ENCODE measurements at regions not wholly inside any gene's neighbourhood (a gene's known extent, or its start where the extent isn't known, plus 50 kb on each side); places are given as distances from the start of the nearest gene placed in this dataset.

- Histone ChIP-seq H3K27ac (ENCODE audit: insufficient read depth, low read length) (no peak overlapping the region), H3K4me2 (ENCODE audit: low read depth, low read length) (no peak overlapping the region), H4K8ac (ENCODE audit: low read depth in 2 of 2, low read length in 2 of 2) (no peak overlapping the region), H4K20me1 (ENCODE audit: insufficient read depth, low read length) (no peaks in the 10 kb centered on the region), H2BK5ac (ENCODE audit: low read depth, low read length, poor library complexity, severe bottlenecking) (no peak overlapping the region), H3K18ac (ENCODE audit: low read depth, low read length) (no peak overlapping the region), H3K4me1 (ENCODE audit: control insufficient read depth, insufficient read depth, low read length) (no peaks in the 10 kb centered on the region), H3K4me3 (ENCODE audit: insufficient read depth, low read depth, low read length) (no peak overlapping the region), H3K36me3 (ENCODE audit: control insufficient read depth, insufficient read depth, low read length) (no peaks in the 10 kb centered on the region), H2BK120ac (ENCODE audit: low read depth, low read length) (no peak overlapping the region), H3K14ac (replicated peaks; ENCODE audit: low read depth, low read length) (no peak overlapping the region), H3K56ac (ENCODE audit: extremely low read depth, insufficient read depth, low read length) (no peak overlapping the region), H3K23ac (ENCODE audit: low read depth, low read length) (no peak overlapping the region), H3K27me3 (ENCODE audit: control insufficient read depth, insufficient read depth, low read length) (no peaks in the 10 kb centered on the region), H3K4ac (ENCODE audit: low read depth, low read length) (no peak overlapping the region), H3K9me3 (ENCODE audit: control insufficient read depth, insufficient read depth, low read length) (no peaks in the 10 kb centered on the region), H2BK15ac (ENCODE audit: low read depth, low read length) (no peak overlapping the region), H2AFZ (replicated peaks; ENCODE audit: low read length, poor library complexity) (no peak overlapping the region), H4K5ac (ENCODE audit: low read depth, low read length) (no peak overlapping the region), H4K91ac (ENCODE audit: insufficient read depth, low read depth, low read length) (no peak overlapping the region), H2AK9ac (replicated peaks; ENCODE audit: low read depth, low read length, poor library complexity) (no peak overlapping the region), H2AK5ac (ENCODE audit: low read depth, low read length) (no peak overlapping the region), H2BK20ac (ENCODE audit: low read depth, low read length) (no peak overlapping the region), H3K9me1 (ENCODE audit: insufficient read depth, low read length) (no peaks in the 10 kb centered on the region), H3K79me1 (ENCODE audit: low read depth in 1 of 2, low read length in 2 of 2) (no peaks in the 10 kb centered on the region), H3K9ac (ENCODE audit: low read depth, low read length) (no peak overlapping the region)
- TF ChIP-seq CTCF (conservative IDR thresholded peaks at IDR 0.05; ENCODE audit: low read depth, low read length) (no peak), CHD1 (IDR thresholded peaks at IDR 0.05; ENCODE audit: low read depth, low read length) (no peak), MAZ (IDR thresholded peaks at IDR 0.05; ENCODE audit: borderline replicate concordance, low read depth, low read length) (no peak), RFX5 (IDR thresholded peaks at IDR 0.05; ENCODE audit: low read depth, low read length) (no peak), FOS (IDR thresholded peaks at IDR 0.05; ENCODE audit: low read depth, low read length) (no peak), NFE2L2 (IDR thresholded peaks at IDR 0.05; ENCODE audit: low read depth, low read length) (no peak), POLR2A (IDR thresholded peaks at IDR 0.05; ENCODE audit: low read depth, low read length) (no peak), CEBPB (IDR thresholded peaks at IDR 0.05; ENCODE audit: low read depth, low read length) (no peak), MXI1 (IDR thresholded peaks at IDR 0.05; ENCODE audit: borderline replicate concordance, low read depth, low read length) (no peak), USF2 (IDR thresholded peaks at IDR 0.05; ENCODE audit: low read depth, low read length) (no peak), ELK1 (IDR thresholded peaks at IDR 0.05; ENCODE audit: borderline replicate concordance, low read depth, low read length) (no peak), BHLHE40 (IDR thresholded peaks at IDR 0.05; ENCODE audit: low read depth, low read length) (no peak), RCOR1 (IDR thresholded peaks at IDR 0.05; ENCODE audit: insufficient replicate concordance, low read length) (no peak), RAD21 (IDR thresholded peaks at IDR 0.05; ENCODE audit: low read length) (no peak), SMC3 (IDR thresholded peaks at IDR 0.05; ENCODE audit: low read depth, low read length) (no peak), MAFK (IDR thresholded peaks at IDR 0.05; ENCODE audit: low read depth, low read length) (no peak)
- no peak for ATAC-seq (ENCODE audit: low read depth)
- no CpG with 5 or more reads among the region's 2 CpGs for WGBS, 2 experiments (ENCODE audit: extremely low coverage in 2 of 2, insufficient read length in 1 of 2)
- no TSS peak for BruUV-seq (replicated peaks)
- intact Hi-C loops (cut with micrococcal nuclease) (no loop called here), in situ Hi-C loops (cut with MboI; ENCODE audit: low sequenced_read_pairs) (no loop called here), dilution Hi-C loops (cut with HindIII; ENCODE audit: low sequenced_read_pairs, unreplicated experiment) (no loop called here)
- POLR2A ChIA-PET (ENCODE audit: unreplicated experiment): no interaction called here
- no peak for DNase-seq
- CTCF ChIA-PET: no interaction called here
Measured at GRCh38 chr6:85023721-85024120, 259.3 kb upstream of the TBX18 start.

Data from IMR-90 (cell line).